Stomach (tissue), 8 donors: ENCODE measurements at regions not wholly inside any gene's neighbourhood (a gene's known extent, or its start where the extent isn't known, plus 50 kb on each side); places are given as distances from the start of the nearest gene placed in this dataset.

Experiments
- DNase-seq, 2 donors: peaks; one replicate each; pipeline versions ENCODE4 v3.0.0 to v3.0.0-alpha.2; 2013 to 2019
- H3K27ac ChIP-seq, 5 donors: fragments of 200-600 bp in 4 of 5; sonication (generic) in 4 of 5; one replicate each; pipeline ENCODE4 v1.5.1; 2013 to 2019; ENCODE audit warnings: mild to moderate bottlenecking in 1 of 5, moderate library complexity in 1 of 5
- H3K27me3 ChIP-seq, 3 donors: fragments of 200-600 bp; sonication (generic); one replicate each; pipeline ENCODE4 v1.5.1; 2017 to 2019; ENCODE audit warnings: mixed run types in 1 of 3
- H3K36me3 ChIP-seq, 4 donors: fragments of 200-600 bp; sonication (generic); 1 replicate in 3 of 4; 2 replicates in 1 of 4; pipeline ENCODE4 v1.5.1; 2016 to 2019
- H3K4me1 ChIP-seq, 4 donors: fragments of 200-600 bp; sonication (generic); one replicate each; pipeline ENCODE4 v1.5.1; 2016 to 2019
- H3K4me3 ChIP-seq, 4 donors: fragments of 200-600 bp; sonication (generic) in 3 of 4; one replicate each; pipeline ENCODE4 v1.5.1; 2016 to 2019; ENCODE audit warnings: mild to moderate bottlenecking in 1 of 4
- H3K9me3 ChIP-seq, 4 donors: fragments of 200-600 bp; sonication (generic); one replicate each; pipeline ENCODE4 v1.5.1; 2016 to 2019
- CTCF ChIP-seq, 7 experiments: fragments of 450-650 bp in 4 of 7; fragments of 200-600 bp in 3 of 7; sonication (generic) in 3 of 7; IDR thresholded peaks; one replicate each; pipeline ENCODE4 v1.5.1; 2016 to 2019; ENCODE audit warnings: antibody characterized with exemption in 7 of 7, control low read depth in 2 of 7, mild to moderate bottlenecking in 1 of 7
- EP300 ChIP-seq: sonication (generic); formaldehyde crosslinking; IDR thresholded peaks from one replicate; pipeline ENCODE4 v1.6.1; 2017; ENCODE audit warnings: antibody characterized with exemption
- POLR2A ChIP-seq, 4 donors: fragments of 450-650 bp; IDR thresholded peaks; one replicate each; pipeline ENCODE4 v1.6.1; 2016; ENCODE audit warnings: antibody characterized with exemption in 4 of 4, control low read depth in 2 of 4, mild to moderate bottlenecking in 1 of 4, moderate library complexity in 1 of 4
- POLR2AphosphoS5 ChIP-seq, 3 donors: sonication (generic); formaldehyde crosslinking; IDR thresholded peaks; one replicate each; pipeline ENCODE4 v1.6.1; 2016; ENCODE audit warnings: antibody characterized with exemption in 3 of 3
- WGBS, 5 donors: extraction: QIAGEN DNeasy Blood & Tissue Kit in 3 of 5; methylation state at CpG; one replicate each; pipeline versions ENCODE4 v1.1.5 to v1.1.7; 2013 to 2018; 5-methylcytosine and 5-hydroxymethylcytosine counted together
- intact Hi-C: fragments of 100-400 bp; cut with DNase I; formaldehyde crosslinking; loops from one replicate; pipeline ENCODE4 v1.15.1; 2023; ENCODE audit warnings: low total_unique reads
- donor health status: healthy with polysubstance abuse.
- donor health status: Bipolar disorder and iron deficiency.
- donor health status: healthy.

- H3K27me3 ChIP-seq, result no peaks in the 10 kb centered on the region
- H3K36me3 ChIP-seq, result no peaks in the 10 kb centered on the region
- no peak overlapping the region for H3K4me3 ChIP-seq
- intact Hi-C loops, result no loop called here
- H3K27ac ChIP-seq, result no peak overlapping the region
- H3K9me3 ChIP-seq, result peaks cover 0 to 23% (median 11%) of the 10 kb centered on the region in 4 donors
- 37 to 66% (median 45%) methylated on average over 4 of the region's 4 CpGs for WGBS, 5 donors
- DNase-seq, result no peak
- no peaks in the 10 kb centered on the region for H3K4me1 ChIP-seq
- TF ChIP-seq POLR2A (IDR thresholded peaks at IDR 0.05) (no peak), EP300 (no peak), CTCF (IDR thresholded peaks at IDR 0.05) (no peak), POLR2AphosphoS5 (IDR thresholded peaks at IDR 0.05) (no peak)
Measured at GRCh38 chr7:50228148-50228547, 76.4 kb upstream of the IKZF1 start.

GRCh38 chr7:50227726-50228125 is 76.8 kb upstream of the IKZF1 start:
- no peak for TF ChIP-seq EP300
- no peak for TF ChIP-seq POLR2A (IDR thresholded peaks at IDR 0.05)
- no peak for TF ChIP-seq CTCF (IDR thresholded peaks at IDR 0.05)
- no peak for TF ChIP-seq POLR2AphosphoS5 (IDR thresholded peaks at IDR 0.05)
- WGBS, 5 donors, result 63 to 78% (median 72%) methylated on average over 6 of the region's 6 CpGs
- Histone ChIP-seq H3K36me3 (no peaks in the 10 kb centered on the region), H3K4me1 (no peaks in the 10 kb centered on the region), H3K27ac (no peak overlapping the region), H3K9me3 (peaks cover 0 to 26% (median 14%) of the 10 kb centered on the region in 4 donors), H3K4me3 (no peak overlapping the region), H3K27me3 (no peaks in the 10 kb centered on the region)
- intact Hi-C loops, result no loop called here
- no peak for DNase-seq

- Histone ChIP-seq H3K27ac (no peak overlapping the region), H3K36me3 (no peaks in the 10 kb centered on the region), H3K4me1 (no peaks in the 10 kb centered on the region), H3K9me3 (peaks cover 0 to 36% (median 22%) of the 10 kb centered on the region in 4 donors), H3K27me3 (no peaks in the 10 kb centered on the region), H3K4me3 (no peak overlapping the region)
- WGBS, 5 donors, result 68 to 85% (median 78%) methylated on average over 3 of the region's 3 CpGs
- TF ChIP-seq POLR2AphosphoS5 (IDR thresholded peaks at IDR 0.05) (no peak), CTCF (IDR thresholded peaks at IDR 0.05) (no peak)
- intact Hi-C loops, result no loop called here
- no peak for DNase-seq
Measured at GRCh38 chr7:50226669-50227068, 77.8 kb upstream of the IKZF1 start.

GRCh38 chr7:50226145-50226544 is 78.4 kb upstream of the IKZF1 start:
- no peak for TF ChIP-seq POLR2A (IDR thresholded peaks at IDR 0.05)
- TF ChIP-seq EP300, result no peak
- TF ChIP-seq POLR2AphosphoS5 (IDR thresholded peaks at IDR 0.05), result no peak
- no peak for TF ChIP-seq CTCF (IDR thresholded peaks at IDR 0.05)
- Histone ChIP-seq H3K27me3 (no peaks in the 10 kb centered on the region), H3K27ac (no peak overlapping the region), H3K36me3 (no peaks in the 10 kb centered on the region), H3K9me3 (peaks cover 0 to 36% (median 22%) of the 10 kb centered on the region in 4 donors), H3K4me3 (no peak overlapping the region), H3K4me1 (no peaks in the 10 kb centered on the region)
- WGBS, 5 donors, result 43 to 69% (median 53%) methylated on average over 3 of the region's 3 CpGs
- intact Hi-C loops, result no loop called here
- no peak for DNase-seq
